Fibroblast of the conjunctiva (primary cell): ENCODE measurements at regions not wholly inside any gene's neighbourhood (a gene's known extent, or its start where the extent isn't known, plus 50 kb on each side); places are given as distances from the start of the nearest gene placed in this dataset.
A peak's percentile ranks its signal among the peaks of the same experiment; 100 is the strongest.

ENCODE experiments used
- DNase-seq: peaks from one replicate; pipeline ENCODE4 v3.0.0-alpha.2; 2010; ENCODE audit warnings: low read depth

DNA sequence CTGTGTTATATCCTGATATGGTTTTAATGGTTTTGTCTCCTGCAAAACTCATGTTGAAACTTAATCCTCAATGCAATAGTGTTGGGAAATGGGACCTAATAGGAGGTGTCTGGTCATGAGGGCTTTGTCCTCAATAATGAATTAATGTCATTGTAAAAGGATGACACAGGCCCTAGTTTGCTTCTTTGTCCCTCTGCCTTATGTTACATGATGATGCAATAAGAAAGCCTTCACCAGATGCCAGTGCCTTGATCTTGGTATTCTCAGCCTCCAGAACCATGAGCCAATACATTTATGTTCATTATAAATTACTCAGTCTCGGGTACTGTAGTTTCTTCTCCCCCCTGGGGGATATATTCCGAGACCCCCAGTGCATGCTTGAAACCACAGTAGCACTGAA lies 1247.4 kb upstream of the SORCS1 start:
- no peak for DNase-seq

DNA sequence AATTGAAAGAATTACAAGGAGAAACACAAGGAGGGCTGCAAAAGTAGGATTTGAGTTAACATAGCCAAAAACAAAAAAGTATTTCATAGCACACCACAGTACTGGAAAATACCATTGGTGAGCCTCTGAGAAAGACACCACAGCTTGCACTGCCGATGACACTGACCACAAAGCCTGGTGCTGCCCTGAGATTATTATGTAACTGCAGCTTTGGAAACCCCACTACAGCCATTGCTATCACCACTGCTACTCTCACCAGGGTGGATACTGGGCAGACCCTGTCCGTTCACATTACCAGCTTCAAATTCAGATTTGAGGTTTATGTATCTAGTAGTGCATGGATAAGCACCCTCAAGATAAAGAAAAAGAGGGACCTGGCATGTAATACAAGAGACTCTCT lies 1246.7 kb upstream of the SORCS1 start:
- DNase-seq: no peak

DNA sequence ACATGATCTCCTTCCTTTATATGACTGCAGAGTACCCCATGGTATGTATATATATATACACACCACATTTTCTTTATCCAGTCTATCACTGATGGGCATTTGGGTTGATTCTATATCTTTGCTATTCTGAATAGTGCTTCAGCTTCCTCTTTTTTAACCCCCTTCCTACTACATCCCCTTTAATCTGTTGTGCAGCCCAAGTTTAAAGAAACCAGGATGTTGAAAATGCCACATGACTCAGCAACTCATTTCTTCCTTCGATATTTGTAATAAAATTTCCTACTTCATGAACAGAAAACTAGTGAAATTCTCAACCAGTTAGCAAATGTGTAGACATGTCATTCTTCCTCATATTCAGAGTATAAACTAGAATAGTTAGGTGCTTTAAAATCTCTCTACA lies 1245.7 kb upstream of the SORCS1 start:
- no peak for DNase-seq

DNA sequence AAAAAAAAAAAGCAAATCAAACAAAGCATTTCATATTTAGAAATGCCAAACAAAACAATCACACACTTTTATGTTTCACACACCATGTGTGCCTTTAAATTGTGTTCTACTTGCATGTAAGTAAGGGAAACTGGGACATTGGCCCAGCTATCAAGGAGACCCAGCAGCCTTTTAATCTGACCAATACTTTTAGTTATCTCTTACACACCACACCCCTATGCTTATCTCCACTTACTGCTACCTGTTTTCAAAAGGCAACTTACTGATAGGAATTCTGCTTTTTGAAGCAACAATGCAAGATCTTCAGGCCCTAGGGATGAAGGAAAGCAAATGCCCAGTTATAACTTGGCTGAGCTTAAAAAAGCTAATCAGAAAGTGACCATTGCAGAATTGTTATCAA lies 1244.8 kb upstream of the SORCS1 start:
- DNase-seq: no peak

DNA sequence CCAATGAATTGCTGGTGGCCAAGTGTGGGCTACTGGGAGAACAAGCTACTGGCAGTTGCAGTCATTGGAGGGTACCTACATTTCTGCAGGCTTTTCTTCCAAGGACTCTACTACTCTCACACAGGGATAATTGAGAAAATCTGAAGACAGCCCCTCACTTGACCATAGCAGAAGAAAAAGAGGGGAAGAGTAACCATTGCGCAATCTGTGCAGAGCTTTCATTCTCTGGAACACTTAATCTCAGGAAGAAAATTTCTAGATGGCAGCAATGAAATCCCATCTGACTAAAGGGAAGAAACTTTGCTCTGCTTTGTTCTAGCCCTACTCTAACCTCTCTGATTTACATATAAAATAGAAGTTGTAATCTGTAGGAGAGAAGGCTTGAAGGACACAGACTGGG lies 1239.6 kb upstream of the SORCS1 start:
- DNase-seq: peak; percentile 16

DNA sequence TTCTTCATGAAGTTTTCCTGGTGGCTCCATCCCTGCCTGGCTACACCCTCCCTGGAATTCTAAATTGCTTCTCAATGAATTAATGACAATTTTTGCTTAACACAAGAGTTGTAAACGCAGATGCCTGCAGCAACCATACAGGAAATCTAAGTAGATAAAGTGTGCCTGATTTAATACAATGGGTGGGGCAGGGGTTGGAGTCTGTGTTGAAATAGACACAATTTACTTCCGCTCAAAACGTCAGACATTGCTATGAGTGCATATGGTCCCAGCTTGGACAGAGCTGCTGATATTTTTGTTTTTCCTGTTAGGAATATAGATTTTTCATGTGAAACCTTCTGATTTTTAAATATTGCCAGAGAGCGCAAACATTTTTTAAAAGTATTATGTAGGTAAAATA lies 1235.0 kb upstream of the SORCS1 start:
- no peak for DNase-seq

DNA sequence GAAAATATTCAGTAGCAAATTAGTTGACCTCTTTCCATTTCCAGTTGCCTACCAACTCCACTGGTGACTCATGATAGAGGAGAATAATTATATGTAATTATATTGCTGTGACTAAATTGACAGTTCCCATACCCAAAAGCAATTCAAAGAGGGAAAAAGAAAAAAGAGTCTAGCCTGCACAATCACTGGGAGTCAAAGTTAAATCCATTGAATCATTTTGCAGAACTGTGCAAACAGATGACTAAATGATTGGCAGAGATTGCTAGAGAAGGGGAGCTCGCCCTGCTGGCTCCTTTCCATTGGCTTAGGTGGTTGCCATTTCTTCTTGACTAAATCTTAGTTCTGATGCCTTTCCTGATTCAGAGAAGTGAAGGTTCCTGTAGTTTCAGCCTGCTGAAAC lies 1228.6 kb upstream of the SORCS1 start:
- peak; percentile 57 for DNase-seq

DNA sequence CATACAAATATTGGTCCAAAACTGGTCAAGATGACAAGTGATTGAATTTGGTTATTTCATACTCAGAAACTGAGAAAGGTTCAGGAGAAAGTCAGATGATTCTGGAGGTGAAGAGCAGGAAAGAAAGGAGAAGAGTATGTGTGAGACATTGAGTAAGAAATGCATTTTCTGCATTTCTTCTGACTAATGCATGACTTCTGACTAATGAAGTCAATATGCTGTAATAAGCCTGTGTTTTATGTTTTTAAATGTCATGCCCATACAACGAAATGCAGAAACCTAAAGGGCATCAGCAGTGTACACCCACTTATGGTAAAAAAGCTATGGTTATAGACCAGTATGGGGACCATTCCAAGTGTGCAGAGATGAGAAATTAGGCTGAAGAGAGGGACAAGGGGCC lies 1227.8 kb upstream of the SORCS1 start:
- peak; percentile 28 for DNase-seq

DNA sequence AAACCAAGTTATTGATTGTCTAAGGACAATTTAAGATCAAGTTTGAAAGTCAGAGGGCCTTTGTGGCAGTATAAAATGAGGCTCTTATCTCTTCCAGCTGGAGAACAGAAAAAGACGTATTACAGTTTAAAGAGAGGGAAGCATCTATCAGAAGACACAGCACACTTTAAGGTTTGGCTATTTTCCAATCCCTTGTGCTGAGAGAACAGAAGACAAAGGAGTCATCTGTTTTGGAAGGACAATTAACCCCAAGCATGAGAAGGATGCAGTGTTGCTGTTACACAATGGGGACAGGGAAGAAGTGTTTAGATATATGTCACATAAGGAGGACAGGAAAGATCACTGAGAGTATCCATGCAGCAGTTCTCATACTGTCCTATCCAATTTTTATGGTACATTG lies 1224.2 kb upstream of the SORCS1 start:
- no peak for DNase-seq

DNA sequence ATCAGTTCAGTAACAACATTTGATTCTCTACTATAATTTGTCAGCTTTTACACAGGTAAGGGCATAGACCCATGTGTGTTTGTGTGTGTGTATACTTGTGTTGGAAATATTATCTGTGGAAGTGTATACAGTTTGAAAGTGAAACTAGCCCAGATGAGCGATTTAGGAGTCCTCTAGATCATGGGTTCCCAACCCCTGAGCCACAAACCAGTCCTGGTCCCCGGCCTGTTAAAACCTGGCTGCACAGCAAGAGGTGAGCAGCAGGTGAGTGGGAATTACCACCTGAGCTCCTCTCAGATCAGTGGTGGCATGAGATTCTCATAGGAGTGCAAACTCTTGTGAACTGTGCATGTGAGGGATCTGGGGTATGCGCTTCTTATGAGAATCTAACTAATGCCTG lies 1221.5 kb upstream of the SORCS1 start:
- no peak for DNase-seq

DNA sequence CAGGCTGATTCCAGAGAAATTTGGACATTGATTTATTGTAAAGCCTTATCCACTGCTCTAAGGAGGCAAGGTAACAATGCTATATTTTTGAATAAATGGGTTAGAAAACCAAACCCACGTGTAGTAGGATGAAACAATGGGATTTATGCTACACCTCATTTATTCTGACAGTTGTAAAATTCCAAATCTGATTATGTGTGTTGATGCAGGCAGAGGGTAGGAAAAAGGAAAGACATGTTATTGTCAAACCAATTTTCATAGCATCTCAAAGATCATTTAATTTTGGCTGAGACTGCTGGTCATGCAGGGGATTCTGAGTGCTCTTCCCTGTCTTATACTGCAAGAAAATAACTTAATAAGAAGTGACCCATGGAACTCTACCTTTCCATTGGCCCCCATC lies 1219.9 kb upstream of the SORCS1 start:
- DNase-seq: no peak

DNA sequence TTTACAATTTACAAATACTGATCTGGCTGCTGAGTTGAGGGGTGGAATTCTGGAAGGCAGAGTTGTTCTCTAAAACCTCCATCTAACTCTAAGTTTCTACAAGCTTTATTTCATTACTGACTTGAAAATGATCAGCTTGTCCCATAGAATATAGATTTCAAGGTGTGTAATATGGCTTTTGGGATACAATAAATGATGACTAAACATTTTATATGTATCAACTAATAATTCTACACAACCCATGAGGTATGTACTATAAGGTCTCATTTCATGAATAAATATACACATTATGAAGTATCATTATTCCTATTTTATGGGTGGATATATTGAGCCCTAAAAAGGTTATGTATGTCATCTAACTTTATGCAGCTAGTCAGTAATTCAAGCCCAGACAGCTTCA lies 1214.3 kb upstream of the SORCS1 start:
- DNase-seq: no peak

DNA sequence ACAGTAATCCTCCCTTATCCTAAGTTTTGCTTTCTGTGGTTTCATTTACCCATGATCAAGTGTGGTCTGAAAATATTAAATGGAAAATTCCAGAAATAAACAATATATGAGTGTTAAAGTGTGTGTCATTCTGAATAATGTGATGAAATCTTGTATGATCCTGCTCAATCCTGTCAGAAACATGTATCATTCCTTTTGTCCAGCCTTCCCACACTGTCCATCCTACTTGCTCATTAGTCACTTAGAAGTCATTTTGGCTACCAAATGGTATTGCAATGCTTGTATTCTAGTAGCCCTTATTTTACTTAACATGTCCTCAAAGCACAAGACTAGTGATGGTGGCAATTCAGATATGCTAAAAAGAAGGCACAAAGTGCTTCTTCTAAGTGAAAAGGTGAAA lies 1211.2 kb upstream of the SORCS1 start:
- DNase-seq: peak; percentile 17

DNA sequence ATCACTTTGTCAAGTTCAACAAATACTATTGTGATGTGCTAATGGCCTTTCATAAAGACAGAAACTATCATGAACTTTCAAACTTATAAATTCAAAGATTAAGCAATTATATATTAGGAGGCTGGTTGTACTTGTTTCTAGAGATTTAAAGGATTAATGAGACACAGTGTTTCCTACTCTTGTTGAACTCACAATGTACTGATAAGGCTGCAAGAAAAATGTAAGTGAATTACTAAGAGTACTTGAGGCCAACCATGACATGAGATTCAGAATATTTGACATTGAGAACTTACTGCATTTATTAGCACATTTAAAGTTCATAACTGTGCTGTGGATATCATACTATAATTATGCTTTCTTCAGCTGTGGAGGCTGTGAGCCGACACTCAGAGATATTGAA lies 1210.5 kb upstream of the SORCS1 start:
- DNase-seq: no peak

DNA sequence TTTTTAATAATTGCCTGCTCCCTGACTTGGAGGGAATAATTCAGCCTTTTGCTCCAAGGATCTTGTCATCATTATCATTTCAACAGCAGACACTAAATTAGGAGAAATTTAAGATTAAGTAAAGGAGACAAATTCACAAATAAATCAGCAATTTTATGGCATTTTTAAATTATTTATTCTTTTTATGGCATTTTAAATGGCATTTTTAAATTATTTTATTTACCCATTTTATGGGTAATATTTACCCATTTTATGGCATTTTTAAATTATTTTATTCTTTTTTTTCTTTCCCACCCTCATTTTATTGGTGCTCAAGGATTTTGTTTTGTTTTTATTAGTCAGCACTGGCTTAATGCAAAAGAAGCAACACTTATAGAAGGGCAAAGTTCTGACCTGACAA lies 1201.0 kb upstream of the SORCS1 start:
- no peak for DNase-seq

DNA sequence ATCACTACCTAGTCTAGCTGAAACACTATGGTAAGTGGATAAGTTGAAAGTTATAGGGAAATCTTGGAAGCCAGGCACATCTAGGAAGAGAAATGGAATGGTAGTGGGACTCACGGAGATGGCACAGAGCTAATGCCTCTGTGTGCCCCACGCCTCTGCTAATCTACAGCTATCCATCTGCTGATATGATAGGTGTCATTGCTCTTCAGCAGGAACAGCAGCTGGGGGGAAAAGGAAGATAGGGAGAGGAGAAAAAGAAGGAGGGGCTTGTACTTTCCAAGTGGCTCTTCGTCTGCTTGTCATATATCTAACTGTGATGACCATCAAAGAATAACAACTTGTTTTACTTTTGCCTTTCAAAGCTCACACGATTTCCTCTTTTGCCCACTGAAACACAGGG lies 1199.1 kb upstream of the SORCS1 start:
- DNase-seq: no peak

DNA sequence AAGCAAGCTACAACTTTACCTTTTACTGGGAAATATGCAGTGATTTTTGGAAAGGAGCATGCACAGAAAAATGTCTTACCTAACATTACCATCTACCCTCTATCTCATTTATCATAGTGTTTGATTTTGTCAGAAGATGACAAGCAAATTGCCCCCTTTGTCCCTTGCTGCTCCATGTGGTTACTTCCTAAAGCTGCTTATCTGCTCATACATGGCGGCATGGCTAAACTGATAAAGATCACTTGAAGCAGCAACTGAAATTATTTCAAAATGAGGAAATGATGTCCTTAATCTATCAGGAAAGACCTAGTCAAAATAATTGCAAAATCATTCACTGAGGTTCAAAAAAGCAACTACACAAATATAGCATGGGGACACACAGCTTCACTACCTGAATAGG lies 1198.5 kb upstream of the SORCS1 start:
- DNase-seq: no peak

DNA sequence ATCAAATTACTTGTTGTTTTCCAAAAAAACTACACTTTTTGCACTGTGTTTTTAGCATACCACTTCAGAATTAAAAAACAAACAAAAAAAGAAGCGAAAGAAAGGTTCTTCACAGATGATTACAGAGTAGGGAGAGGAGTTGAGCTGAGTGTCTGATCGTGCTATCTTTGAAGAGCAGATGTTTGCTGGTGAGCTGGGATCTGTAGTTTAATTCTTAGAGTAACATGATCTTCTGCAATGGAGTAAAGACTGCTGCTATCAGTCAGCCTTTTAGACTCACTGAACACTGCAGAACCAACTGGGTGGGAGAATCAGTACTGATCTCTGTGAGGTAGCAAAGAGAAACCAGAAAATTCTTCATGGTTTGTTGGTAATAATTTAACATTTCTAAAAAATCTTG lies 1197.8 kb upstream of the SORCS1 start:
- DNase-seq: no peak

DNA sequence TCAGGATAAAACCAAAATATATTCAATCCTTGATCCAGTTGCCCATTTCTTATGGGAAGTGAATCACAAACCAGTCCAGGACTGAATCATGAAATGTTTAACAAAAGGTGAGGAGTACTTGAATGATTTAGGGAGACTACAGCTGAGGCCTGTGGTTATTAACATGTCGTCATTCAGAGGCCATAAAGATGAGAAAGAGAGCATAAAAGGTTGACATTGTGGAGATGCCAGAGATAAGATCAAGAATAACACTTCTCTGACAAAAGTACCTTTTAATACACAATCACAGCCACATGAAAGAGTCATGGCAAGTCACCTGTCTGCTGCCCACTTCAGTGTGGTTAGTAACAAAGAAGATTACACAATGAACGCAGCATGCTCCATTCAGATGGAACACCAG lies 1195.7 kb upstream of the SORCS1 start:
- no peak for DNase-seq

DNA sequence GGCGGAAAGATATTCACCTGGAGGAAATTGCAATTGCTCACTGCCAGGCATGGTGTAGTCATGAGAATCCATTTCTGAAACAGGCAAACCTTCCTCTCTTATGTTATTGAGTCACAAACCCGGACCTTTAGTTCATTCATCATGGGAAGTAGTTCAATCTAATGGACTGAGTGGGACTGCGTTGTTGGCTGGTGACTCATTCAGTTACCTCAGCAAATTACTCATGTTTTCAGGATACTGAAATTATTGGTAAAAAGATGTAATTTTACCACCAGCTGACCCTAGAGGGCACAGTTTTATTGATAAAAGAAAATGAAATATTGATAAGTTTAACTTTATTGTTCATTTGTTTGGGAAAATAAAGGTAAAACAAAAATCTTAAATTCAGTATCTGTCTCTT lies 1194.4 kb upstream of the SORCS1 start:
- peak; percentile 84 for DNase-seq

DNA sequence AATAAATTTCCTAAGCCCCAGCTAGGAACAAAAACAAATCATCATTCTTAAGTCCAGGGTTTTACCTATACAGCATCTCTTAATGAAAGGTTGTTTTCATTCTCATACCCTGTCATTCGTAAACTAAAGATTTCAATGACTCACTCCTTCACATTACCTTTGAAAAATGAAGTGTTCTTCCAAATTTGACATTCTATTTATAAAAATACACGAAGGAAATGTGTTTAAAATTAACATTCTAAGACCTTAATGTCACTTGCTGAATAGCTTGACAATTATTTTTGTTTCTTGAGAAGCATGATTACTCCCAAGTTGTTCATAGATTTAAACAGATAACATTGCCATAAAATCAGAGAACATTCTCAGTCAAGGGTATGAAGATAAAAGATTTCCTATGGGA lies 1188.3 kb upstream of the SORCS1 start:
- no peak for DNase-seq

DNA sequence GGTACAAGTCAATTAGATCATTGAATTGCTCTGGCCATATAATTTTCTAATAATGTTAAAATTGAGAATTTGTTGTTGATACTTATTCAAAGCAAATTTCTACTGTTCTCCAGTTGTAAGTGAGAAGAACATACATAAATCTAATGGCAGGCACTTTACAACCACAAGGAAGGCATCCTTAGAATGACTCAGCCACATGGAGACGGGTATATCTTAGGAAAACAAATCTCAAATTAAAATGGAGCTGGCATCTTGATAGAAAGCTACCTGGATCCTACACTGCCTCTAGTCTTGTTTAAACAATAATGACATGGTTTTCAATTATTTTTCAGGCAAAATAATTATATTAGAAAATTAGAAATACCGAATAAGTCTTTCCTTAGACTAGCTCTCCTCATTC lies 1183.7 kb upstream of the SORCS1 start:
- DNase-seq: no peak

DNA sequence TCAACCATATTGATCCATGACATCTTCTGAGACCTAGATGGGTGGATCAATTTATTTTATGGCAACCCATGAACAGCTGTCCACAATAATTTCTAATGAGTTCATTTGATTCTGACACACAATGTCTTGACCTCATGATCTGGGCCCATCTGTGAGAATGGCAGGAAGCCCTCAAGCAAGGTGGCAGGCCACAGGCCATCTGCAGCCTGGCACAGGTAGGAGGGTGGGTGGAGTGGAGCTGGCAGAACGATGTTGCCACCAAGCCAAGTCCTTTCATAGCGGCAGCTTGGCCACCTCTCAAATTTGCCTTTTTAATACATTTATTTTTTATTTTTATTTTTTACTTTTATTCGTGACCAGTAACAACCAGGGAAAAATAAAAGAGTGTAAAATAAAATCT lies 1181.6 kb upstream of the SORCS1 start:
- DNase-seq: no peak

DNA sequence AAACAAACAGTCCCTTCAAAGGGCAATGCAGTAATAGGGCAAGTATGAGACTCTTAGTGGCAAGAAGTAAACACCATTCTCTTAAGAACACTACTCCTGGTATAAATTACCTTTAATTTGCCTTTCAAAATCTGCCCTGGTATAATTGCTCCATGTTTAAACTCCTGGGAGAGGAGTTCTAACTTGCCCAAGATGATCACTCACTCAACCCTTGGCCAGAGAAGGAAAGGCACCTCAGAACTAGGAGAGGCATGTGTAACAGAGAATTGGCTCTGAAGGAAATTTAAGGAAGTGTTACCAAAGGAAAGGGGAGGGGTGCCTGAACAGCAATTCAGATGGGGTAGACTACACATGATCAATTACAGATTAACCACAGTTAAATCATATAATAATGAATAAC lies 1173.6 kb upstream of the SORCS1 start:
- DNase-seq: no peak

DNA sequence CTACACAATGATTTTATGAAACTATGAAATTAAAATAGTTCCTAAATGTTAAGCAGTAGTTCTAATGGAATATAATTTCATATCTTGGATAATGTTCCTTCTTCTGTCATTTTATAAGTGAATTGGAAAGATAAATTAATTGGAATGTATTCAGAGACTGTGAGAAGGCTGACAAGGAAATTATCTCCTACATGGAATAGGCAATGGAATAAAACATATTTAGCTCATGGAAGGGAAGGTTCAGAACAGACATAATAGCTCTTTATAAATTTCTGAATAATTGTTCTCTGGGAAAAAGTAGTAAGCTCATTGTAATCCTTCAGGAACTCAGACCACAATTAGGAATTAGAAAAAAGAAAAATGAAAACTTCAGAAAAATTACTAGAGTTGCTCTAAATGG lies 1172.3 kb upstream of the SORCS1 start:
- no peak for DNase-seq

DNA sequence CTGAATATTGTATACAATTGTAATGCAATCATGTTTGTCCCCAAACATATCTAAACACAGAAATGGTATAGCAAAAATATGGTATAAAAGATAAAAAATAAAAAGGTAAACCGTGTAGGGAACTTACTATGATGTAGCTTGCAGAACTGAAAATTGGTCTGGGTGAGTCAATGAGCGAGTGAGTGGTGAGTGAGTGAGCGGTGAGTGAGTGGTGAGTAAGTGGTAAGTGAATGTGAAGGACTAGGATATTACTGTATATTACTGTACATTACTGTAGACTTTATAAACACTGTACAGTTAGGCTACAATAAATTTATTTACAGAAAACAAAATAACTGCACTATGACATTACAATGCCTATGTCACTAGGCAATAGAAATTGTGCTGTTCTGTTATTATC lies 1163.2 kb upstream of the SORCS1 start:
- DNase-seq: no peak
